CD4-positive, alpha-beta T cell treated with Interleukin-4 for 1 hour (primary cell): ENCODE measurements at regions not wholly inside any gene's neighbourhood (a gene's known extent, or its start where the extent isn't known, plus 50 kb on each side); places are given as distances from the start of the nearest gene placed in this dataset.

Experiments
- DNase-seq, 2 donors: peaks; one replicate each; pipeline ENCODE4 v3.0.0-alpha.2; 2020 to 2022

DNA sequence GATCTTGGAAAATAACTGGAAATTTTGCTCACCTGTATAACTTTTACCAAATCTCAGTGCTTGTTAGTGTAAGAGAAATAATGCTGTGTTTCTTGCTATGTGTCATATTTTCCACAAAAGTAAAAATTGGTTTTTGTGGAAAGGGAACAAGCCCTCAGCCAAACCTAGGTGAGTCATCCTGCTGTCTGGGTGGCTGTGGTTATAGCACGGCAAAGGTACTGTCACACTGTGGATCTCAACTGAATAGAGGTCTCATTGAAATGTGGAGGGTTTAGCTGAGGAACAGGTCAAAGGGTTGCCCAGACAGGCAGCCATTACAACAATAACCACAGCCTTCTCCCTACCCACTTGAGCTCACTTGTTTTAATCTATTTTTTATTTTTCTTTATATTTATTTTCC, 338.8 kb upstream of the DACH1 start:
- DNase-seq, result no peak

DNA sequence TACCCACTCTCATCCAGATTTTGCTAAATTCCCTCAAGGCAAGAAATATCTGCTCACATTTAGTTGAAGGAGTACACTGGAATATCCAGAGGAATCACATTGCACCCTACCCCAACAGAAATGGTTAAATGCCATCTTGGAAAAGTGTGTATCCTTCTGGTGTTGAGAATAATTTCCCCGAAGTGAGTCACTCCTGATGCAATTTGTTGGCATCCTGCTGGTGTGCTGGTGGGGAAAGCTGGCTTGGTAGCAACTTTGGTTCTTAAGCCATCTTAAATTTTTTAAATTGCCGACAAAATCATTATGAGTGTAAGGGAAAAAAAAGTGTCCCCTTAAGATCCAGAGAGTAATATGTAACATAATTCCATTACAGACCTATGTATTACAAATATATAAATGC, 337.3 kb upstream of the DACH1 start:
- no peak for DNase-seq

DNA sequence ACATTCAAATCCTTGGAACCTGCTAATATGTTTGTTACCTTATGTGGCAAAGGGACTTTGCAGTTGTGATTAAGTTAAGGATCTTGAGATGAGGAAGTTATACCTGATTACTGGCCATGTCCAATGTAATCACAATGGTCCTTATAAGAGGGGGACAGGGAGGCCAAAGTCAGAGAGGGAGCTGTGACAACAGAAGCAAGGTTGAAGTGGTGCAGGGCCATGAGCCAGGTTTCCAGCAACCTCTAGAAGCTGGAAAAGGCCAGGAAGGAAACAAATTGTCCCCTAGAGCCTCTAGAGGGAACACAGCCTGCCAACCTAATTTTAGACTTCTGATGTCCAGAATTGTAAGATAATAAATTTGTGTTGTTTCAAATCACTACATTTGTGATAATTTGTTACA, 334.7 kb upstream of the DACH1 start:
- DNase-seq, result no peak

DNA sequence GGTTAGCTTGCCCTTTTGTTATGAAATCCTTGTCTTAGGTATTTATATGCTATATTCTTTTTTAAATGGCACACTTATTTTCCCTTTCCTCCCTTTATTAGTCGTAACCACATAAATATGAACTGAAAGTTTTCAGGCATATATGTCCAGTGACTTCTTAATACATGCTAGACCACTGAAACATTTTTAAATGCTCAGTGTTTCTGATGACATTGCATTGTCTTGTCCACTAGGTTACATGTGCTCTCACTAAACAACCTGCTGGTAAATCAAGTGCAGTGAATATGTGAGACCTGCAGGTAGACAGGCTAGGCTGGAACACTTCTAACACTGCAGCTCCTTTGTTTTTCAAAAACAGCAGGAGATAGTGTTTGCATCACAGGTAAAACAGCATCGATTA, 332.6 kb upstream of the DACH1 start:
- no peak for DNase-seq

DNA sequence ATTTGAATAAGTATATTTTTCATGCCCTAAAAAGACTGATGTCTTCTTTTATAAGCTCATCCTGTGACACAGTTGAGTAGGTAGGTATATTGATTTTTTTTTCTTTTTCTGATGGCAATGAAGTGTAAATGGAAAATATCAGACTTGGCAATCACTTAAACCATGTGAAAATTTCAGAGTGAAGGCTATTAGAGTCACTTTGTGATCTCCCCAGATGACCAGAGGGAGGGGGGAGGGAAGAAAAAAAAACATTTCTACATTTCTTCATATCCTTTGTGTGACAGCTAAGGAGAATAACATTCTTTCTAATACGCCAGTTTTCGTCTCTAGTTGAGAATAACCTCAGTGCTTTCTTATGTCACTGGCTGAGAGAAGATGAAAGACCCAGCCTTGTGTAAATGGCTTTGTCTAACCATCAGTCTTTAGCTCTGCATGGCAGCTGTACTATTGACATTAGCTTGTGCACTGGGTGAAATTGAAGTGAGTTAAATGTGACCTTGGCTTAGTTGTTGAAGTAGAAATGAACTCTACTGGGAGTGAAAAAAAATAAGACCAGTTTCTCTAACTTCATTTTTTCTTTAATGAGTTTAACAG, 332.1 kb upstream of the DACH1 start:
- no peak for DNase-seq

DNA sequence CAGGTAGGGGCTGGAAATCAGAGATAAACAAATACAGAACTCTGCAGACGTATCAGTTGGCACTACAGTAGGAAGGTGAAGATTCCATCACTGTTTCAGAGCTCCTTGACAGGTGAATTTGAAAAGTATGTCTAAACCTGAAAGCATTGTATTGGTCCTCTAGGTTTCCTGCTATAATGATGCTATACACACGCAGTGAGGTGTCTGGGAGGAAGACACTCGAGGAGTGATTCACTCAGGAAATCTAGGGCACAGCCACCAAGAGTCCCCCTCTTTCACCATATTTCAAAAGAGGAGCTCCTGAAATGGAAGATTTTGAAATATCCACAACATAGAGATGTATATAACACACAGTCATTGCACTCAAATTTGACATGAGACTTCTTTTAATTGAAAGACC, 331.0 kb upstream of the DACH1 start:
- no peak for DNase-seq

DNA sequence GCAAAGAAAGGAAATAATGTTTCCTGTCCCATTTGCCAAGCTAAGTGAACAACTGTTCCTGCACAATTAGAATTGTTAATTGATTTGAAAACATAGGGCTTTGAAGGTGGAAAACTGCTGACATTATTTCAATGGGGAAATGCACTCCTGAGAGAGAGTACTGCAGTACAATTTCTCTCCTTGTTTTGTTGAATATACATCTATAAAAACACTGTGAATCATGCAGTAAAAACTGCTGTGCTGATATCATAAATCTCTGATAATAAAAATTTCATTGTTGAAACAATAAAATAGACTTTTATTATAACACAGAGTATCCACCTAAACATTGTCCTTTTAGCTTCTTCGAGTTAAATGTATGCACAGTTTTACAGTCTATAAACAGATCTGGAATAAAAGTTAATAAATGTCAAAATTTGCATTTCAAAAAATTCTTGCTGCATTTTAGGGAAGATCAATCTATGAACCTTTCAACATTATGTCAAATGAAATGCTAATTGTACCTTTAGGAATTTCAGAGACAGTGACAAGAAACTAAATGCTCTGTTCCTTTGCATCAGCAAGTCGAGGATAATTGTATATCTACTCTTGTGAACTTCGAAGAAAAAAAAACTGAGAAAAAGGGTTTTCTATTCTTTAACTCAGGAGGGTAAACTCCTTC, 328.2 kb upstream of the DACH1 start:
- no peak for DNase-seq

DNA sequence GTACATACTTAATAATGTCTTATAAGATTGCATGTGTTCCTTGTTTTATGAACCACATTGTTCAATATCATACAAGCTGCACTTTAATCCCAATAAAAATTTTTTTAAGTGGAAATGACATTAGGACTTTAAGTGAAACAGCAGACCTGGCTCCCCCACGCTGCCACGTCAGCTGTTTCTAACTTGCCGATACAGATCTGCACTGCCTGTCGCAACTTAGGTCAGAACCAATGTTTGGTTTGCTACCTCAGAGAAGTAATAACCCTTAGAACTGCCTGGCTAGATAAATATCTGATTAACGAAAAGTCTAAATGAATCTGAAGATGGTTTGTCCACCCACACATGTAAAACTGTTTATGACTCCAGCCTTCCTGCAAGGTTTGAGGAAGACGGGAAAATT, 327.5 kb upstream of the DACH1 start:
- DNase-seq, result no peak

DNA sequence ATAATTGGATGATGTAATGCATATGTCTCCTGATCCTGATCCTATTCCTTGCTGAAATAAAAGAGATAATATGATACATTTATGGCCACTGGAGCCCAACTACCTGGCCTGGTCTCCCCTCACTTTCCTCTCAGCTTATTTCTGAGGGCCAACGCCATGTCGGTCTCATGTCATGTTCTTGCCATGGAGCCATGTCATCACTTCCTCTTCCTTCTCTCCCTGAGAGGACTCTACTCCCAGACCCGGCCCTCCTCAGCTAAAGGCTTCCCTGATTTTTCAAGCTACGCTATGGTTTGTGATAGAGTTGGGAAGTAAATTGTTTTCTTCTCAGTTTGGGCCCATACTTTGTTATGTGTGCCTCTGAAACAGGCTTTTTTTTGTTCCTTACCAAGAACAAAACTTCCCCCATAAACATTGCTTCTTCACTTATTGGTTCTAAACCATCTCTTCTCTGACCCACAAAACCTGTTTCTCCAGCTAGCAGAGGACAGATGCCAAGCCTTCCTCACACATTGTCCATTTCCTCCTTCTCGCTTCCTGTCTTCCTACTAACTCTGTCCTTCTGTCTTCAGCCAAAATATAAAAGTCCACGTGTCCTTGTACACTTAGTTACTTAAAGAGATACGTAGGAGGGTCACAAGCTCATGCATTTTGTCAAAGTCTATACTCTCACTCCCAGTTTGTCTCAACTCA, 319.9 kb upstream of the DACH1 start:
- DNase-seq, result no peak

DNA sequence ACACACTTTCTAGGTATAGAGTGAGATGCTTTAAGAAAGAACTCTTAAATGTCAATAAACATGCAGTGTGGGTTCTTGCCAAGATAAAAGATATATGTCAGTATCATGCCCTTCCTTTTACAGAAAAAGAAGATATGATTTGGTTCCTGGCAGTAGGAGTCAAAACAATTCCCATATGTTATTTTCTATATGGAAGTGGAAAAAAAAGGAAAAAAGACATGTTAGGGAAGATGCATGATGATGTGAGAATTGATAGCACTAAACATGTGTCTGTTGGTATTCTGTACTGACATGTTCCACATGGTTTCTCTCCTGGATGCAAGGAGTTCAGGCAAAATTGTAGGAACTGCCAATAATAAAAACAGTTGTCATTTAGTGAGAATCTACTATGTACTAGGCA, 318.8 kb upstream of the DACH1 start:
- no peak for DNase-seq

DNA sequence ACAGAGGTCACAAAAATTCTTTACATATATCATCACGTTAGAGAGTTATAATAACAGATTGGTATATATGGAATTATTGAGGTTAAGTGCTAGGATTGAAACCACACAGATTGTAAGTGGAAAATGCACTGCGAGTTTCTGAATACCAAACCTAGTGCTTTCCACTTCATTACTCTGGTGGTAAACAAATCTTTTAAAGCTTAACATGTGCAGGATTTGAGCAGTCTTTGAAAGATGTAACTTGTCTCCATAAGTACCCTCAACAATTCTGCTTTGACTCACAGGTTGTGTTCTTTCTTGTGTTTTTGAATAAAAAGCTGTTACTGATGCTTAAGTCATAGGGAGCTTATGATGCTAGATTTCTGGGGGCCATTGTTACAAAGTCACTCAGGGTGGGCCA, 314.7 kb upstream of the DACH1 start:
- DNase-seq, result no peak

DNA sequence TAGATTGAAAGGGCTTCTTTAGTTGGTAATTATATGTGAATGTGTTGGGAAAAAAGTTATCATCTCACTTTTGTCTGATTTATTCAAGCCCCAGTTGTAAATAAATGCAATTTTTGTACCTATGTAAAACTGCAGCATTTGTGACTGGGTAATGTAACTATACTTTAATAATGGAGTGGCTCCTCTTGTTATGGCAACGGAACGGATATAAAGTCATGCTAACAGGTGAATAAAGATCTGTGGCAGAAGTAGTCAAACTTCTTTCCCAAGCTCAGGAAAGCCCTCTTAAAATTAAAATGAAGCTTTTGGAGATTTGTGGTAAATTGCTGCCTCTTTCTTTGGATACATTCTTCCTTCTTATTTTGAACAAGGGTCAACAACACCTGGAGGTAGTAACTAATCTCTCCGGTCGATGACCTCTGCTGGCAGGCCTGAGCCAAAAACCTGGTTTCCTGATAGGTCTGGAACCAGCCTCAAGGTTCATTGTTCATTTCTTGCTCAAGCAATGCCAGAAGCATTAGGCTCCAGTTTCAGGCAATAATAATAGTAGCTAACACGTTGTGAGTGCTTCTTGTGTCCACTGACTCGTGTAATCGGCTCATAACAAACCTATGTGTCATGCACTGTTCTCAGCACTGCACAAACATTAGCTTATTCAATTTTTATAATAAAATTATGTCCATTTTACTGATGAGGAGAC, 313.4 kb upstream of the DACH1 start:
- no peak for DNase-seq

DNA sequence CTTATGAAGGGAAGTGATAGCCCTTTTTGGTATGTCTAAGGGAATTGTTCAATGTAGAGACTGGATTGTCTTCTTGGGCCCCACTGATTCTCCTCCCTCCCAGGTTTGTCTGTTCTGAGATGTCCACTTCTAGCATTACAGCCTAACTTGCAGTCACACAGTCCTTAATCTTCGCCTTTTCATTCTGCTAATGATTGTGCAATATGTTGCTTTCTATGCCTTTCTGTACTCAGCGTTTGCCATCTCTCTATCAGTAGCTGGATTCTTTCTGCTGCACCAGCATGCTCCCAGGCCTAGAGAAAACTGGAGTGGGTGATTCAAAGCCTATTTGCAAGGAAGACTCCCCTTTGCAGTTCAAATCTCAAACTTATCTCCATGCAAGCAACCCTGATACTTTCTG, 307.5 kb upstream of the DACH1 start:
- no peak for DNase-seq

DNA sequence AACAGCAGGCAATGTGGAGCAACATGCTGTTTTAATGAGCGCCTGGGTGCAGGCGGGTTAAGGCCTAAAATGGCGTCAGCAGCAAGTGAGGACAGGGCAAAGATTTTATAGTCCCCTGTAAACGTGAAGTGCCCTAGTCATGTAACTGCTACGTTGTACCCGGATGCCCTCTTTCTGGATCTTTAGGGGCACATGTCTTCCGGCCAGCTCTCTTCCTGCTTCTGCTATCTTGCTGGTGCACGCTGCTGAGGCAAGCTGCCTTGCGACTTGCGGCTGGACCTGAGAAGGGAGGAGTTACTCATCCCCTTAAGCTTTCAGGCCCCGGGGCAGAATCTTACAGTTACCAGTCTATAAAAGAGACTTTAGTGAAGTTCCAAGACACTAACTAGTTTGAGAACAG, 303.6 kb upstream of the DACH1 start:
- no peak for DNase-seq

DNA sequence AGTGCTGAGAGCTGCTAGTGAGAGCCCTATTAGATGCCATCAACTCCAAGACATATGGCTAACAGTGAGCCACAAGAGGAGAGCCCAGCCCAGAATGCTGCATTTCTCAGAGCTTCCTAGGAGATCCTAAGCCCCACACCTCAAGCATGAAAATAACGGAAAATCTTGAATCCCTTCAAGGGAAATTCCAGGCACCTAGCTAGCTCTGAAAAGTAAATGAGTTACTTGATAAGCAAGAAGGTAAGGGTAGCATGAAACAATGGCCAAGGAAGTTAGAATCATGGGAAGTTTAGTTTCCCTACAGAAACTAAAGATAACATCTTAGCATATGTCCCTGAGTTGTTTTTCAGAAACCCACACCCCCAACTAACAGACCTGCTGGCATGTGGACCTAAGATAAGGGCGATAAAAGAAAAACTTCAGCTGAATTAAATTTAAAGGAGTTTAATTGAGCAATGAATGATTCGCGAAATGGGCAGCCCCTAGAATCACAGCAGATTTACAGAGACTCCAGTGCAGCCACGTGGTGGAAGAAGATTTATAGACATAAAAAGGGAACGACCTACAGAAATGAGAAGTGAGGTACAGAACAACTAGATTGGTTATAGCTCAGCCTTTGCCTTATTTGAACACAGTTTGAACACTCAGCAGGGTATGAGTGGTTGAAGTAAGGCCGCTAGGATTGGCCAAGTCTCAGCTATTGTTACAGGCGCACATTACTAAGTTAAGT, 301.3 kb upstream of the DACH1 start:
- no peak for DNase-seq

DNA sequence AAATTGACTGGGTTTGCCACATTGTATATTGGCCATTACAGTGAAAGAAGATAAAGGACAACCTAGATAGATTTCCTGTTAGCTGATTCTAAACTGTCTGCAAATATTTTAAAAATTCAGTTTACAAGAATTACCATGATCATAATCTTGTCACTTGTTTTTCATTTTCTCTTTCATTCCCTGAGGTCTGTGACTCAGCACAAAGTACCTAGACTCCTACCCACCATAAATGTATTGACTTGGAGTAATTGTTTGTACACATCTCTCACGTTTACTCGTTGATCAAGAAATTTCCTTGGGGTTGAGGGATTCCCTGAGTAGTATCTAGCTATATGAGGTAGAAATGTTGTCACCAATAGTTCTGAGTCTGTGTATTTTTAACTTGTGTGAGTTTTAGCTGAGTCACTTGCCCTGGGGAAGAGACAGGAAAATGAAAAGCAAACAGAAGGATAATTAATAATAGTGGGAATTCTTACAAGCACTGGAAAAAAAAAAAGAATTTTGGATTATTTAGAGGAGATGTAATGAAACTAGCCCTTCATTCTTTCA, 299.2 kb upstream of the DACH1 start:
- no peak for DNase-seq

DNA sequence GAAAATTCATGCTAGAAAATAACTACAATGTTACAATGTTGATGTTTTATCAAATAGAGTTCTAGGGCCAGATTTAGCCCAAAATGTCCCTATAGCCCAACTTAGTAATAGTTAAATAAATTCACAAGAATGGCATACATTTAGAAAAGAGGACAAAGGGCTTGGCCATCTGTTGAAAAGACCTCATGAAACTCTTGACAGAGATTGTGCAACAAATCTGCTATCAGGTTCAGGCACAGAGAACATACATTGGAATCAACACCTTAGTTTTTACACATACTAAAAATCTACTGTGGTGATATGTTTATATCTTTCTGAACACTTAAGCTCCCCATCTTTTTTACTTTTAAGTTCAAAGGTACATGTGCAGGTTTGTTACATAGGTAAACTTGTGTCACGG, 298.3 kb upstream of the DACH1 start:
- DNase-seq, result no peak

DNA sequence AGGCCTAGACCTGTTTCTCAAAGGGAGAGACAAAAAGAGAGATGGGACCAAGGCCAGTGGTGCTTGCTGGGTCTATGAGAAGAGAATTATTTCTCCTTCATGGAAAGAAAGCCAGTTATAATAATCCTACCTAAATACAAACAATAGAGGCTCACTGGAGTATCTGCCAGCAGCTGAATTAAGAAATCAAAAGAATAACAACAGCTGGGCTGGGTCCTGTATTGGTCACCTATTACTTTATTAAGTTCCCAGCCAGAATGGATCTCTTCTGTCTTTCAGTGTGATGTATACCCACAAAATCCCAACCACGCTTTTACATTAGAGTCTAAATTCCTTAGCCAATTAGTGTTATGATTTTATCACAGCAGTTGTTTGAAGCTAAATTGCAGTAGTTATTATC, 297.8 kb upstream of the DACH1 start:
- no peak for DNase-seq

DNA sequence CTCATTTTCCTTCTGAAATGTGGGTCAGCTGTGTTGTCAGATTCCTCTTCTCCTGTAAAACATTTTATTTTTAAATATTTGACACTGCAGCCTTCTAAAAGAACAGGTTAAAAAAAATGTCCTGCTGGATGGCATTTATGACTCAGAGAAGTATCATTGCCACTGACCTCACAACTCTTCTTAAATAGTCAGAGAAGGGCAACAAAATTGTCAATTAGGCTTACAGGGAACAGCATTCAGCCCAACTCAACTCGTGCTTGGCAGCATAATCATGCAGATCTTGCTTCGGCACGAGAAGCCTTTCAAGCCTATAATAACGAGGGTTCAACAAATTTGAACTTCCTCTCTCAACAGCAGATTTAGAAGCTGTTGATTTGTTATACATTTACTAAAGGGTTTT, 296.7 kb upstream of the DACH1 start:
- DNase-seq, result no peak

DNA sequence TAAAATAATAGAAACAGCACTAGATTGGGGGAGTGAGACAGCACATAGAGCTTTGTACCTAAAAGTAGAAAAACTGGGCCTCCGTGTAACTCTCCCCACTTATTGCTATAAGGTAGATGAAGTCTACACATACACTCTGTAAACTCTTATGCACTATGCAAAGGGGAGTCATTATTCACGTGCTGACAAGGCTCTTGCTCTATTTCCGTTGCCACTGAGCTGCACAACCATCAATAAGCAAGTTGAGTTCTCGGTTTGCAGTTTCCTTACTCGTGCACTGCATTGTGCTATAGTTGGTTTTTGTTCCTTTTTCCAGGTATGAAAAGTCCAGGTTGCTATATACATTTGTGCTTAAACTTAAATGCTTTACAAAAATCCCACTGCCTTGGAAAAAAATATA, 294.0 kb upstream of the DACH1 start:
- no peak for DNase-seq

DNA sequence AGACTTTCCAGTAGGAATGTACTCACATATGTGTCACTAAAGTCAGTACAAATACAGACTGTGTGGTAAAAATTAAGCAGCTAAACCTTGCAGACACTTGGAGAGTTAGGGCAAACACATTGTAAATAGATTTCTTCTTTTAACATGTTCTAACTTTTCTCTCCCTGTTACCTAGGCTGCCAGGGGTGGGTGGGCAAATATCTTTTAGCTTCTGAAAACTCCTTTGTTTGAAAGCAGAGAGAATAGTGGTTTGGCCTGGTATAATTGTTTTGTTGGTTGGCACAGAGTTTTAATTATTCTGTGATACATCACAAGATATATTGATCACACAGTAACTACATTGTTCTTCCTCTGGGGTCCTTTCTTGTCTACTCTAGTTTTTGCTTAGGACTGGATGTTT, 289.8 kb upstream of the DACH1 start:
- no peak for DNase-seq

DNA sequence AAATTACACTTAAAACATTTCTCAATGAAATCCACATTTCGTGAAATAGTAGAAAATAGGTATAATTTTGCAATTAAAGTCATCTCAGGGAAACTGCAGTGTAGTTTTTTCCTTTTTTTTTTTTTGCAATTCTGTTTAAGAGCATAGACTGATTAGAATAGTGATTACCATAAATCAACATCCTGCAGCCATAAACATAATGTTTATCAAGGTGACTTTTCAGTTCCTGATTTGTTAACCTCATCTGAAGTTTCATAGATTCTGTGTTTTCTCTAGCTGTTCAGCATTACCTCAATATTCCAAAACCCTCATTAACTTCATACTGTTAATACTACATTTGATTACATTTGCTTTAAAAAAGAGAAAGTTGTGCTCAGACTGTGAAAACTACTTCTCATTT, 286.3 kb upstream of the DACH1 start:
- no peak for DNase-seq

DNA sequence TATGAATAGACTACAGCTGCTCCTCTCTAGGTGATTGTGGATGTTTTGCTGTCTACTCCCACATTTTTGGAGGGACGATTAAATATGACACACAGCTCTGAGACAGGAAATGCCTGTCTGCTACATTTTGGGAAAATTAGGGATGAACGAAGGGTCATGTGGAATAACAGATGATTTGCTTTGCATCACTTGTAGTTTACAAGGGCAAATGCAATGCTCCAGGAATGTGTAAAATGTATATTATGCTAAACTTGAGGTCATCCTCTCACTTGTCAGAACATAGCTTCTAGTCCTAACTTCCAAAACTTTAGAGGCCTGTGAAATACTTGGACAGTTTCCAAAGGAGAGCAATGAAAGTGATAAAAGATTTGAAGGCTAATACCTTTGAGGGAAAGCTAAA, 284.2 kb upstream of the DACH1 start:
- no peak for DNase-seq
